GM23248 (cell line): ENCODE measurements at regions not wholly inside any gene's neighbourhood (a gene's known extent, or its start where the extent isn't known, plus 50 kb on each side); places are given as distances from the start of the nearest gene placed in this dataset.
"Not testable (repeated sequence)": the region's sequence is repeated elsewhere in the genome, so short reads cannot be mapped to it uniquely, and the experiment has no call there.

Source experiments
- DNase-seq: peaks from one replicate; pipeline ENCODE4 v3.0.0-alpha.2; 2015
- H2AFZ ChIP-seq: fragments of 200-600 bp; sonication (generic); 2 replicates; pipeline ENCODE4 v1.6.1; 2016; ENCODE audit warnings: antibody characterized with exemption
- H3F3A ChIP-seq: fragments of 200-600 bp; sonication (generic); 2 replicates; pipeline ENCODE4 v1.6.1; 2016; ENCODE audit warnings: mild to moderate bottlenecking, antibody characterized with exemption, mixed run types; ENCODE audit not compliant: insufficient read depth
- H3K27ac ChIP-seq: fragments of 200-600 bp; sonication (generic); 2 replicates; pipeline ENCODE4 v1.5.1; 2016; ENCODE audit warnings: mild to moderate bottlenecking
- H3K27me3 ChIP-seq: fragments of 200-600 bp; sonication (generic); replicated peaks from 2 replicates; pipeline ENCODE4 v1.6.1; 2016; ENCODE audit warnings: mild to moderate bottlenecking; ENCODE audit not compliant: insufficient read depth
- H3K36me3 ChIP-seq: fragments of 200-600 bp; sonication (generic); 2 replicates; pipeline ENCODE4 v1.6.1; 2016; ENCODE audit warnings: low read depth, mild to moderate bottlenecking
- H3K4me1 ChIP-seq: fragments of 200-600 bp; sonication (generic); 2 replicates; pipeline ENCODE4 v1.6.1; 2016; ENCODE audit warnings: mild to moderate bottlenecking; ENCODE audit not compliant: insufficient read depth
- H3K4me2 ChIP-seq: fragments of 200-600 bp; sonication (generic); one replicate; pipeline ENCODE4 v1.6.1; 2016; ENCODE audit warnings: mild to moderate bottlenecking; ENCODE audit not compliant: unreplicated experiment
- H3K4me3 ChIP-seq: fragments of 200-600 bp; sonication (generic); 2 replicates; pipeline ENCODE4 v1.5.1; 2016; ENCODE audit warnings: mild to moderate bottlenecking
- H3K79me2 ChIP-seq: fragments of 200-600 bp; sonication (generic); 2 replicates; pipeline ENCODE4 v1.6.1; 2016; ENCODE audit warnings: mild to moderate bottlenecking; ENCODE audit not compliant: insufficient read depth
- H3K9ac ChIP-seq: fragments of 200-600 bp; sonication (generic); 2 replicates; pipeline ENCODE4 v1.6.1; 2016; ENCODE audit warnings: mild to moderate bottlenecking
- H3K9me2 ChIP-seq: fragments of 200-600 bp; sonication (generic); 2 replicates; pipeline ENCODE4 v1.6.1; 2016; ENCODE audit warnings: mixed run types, mild to moderate bottlenecking, moderate library complexity; ENCODE audit not compliant: insufficient read depth
- H3K9me3 ChIP-seq: fragments of 200-600 bp; sonication (generic); one replicate; pipeline ENCODE4 v1.6.1; 2017; ENCODE audit warnings: low read depth
- H4K20me1 ChIP-seq: fragments of 200-600 bp; sonication (generic); 2 replicates; pipeline ENCODE4 v1.6.0; 2016; ENCODE audit not compliant: insufficient read depth
- EZH2 ChIP-seq: fragments of 200-600 bp; sonication (generic); IDR thresholded peaks from 2 replicates; pipeline ENCODE4 v1.6.1; 2018; ENCODE audit warnings: antibody characterized with exemption, mild to moderate bottlenecking; ENCODE audit not compliant: insufficient read depth, poor library complexity, severe bottlenecking
- EZH2phosphoT487 ChIP-seq: fragments of 200-600 bp; sonication (generic); IDR thresholded peaks from 2 replicates; pipeline ENCODE4 v1.6.1; 2018; ENCODE audit warnings: antibody characterized with exemption, moderate library complexity, mild to moderate bottlenecking, low read depth; ENCODE audit not compliant: insufficient read depth
- WGBS, 2 experiments: methylation state at CpG; one replicate each; pipeline ENCODE4 v1.1.6; 2015 to 2017; ENCODE audit warnings: low lambda C conversion rate in 2 of 2, low coverage in 1 of 2; ENCODE audit errors: missing lambda C conversion rate in 2 of 2; 5-methylcytosine and 5-hydroxymethylcytosine counted together
- in situ Hi-C: fragments of 300-500 bp; cut with MboI; formaldehyde crosslinking; loops from 2 replicates; pipeline ENCODE4 v1.15.0; 2020

DNA sequence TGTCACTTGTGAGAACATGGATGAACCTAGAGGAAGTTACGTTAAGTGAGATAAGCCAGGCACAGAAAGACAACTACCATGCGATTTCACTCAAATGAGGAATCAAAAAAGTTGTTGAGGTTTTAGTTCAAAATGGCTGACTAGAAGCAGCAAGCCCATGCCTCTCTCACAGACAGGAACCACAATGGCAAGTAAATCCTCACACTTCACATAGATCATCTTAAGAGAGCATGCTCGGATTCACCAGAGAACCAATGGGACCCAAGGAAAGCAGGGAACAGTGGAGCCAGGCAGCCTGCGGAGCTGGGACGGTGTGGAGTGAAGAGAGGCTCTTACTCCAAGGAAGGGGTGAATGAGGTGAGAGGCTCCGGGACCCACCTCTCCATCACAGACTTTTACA lies 581.0 kb downstream of the UQCRFS1 start:
- no peak overlapping the region for H3K4me3 ChIP-seq
- in situ Hi-C loops: no loop called here
- H3K9me2 ChIP-seq: no peaks in the 10 kb centered on the region
- no peaks in the 10 kb centered on the region for H3K9me3 ChIP-seq
- no peak overlapping the region for H3K9ac ChIP-seq
- H2AFZ ChIP-seq: no peak overlapping the region
- H3K79me2 ChIP-seq: no peaks in the 10 kb centered on the region
- no peaks in the 10 kb centered on the region for H4K20me1 ChIP-seq
- 37 to 49% methylated on average over 6 of the region's 6 CpGs for WGBS, 2 experiments
- no peaks in the 10 kb centered on the region for H3F3A ChIP-seq
- H3K27ac ChIP-seq: no peak overlapping the region
- no peak overlapping the region for H3K4me2 ChIP-seq
- DNase-seq: no peak
- 0 out of 2 replicates have a peak, but pooled peaks cover 10% of the 10 kb centered on the region for H3K27me3 ChIP-seq
- no peaks in the 10 kb centered on the region for H3K36me3 ChIP-seq
- TF ChIP-seq EZH2 (no peak), EZH2phosphoT487 (no peak)
- H3K4me1 ChIP-seq: no peaks in the 10 kb centered on the region

DNA sequence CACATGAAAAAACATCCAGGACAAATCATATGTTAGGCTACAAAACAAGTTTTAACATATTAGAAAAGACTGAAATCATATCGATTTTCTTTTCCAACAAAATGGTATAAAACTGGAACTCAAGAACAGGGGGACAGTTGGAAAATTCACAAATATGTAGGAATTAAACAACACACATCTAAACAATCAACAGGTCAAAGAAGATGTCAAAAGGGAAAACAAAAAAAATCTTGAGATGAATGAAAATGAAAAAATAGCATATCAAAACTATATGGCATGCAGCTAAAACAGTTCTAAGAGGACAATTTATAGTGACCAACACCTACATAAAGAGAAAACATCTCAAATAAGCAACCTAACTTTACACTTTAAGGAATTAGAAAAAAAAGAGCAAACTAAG lies 585.3 kb downstream of the UQCRFS1 start:
- Histone ChIP-seq H3K4me2 (no peak overlapping the region), H3K4me3 (no peak overlapping the region), H3K79me2 (no peaks in the 10 kb centered on the region), H3K9ac (no peak overlapping the region), H3F3A (no peaks in the 10 kb centered on the region), H3K27me3 (0 out of 2 replicates have a peak, but pooled peaks cover 7% of the 10 kb centered on the region), H3K36me3 (no peaks in the 10 kb centered on the region), H2AFZ (no peak overlapping the region), H3K9me2 (no peaks in the 10 kb centered on the region), H3K9me3 (no peaks in the 10 kb centered on the region), H3K4me1 (no peaks in the 10 kb centered on the region), H4K20me1 (no peaks in the 10 kb centered on the region), H3K27ac (no peak overlapping the region)
- 10% methylated on average over 1 of the region's 1 CpG for WGBS, 2 experiments
- no peak for DNase-seq
- no peak for TF ChIP-seq EZH2phosphoT487
- TF ChIP-seq EZH2: no peak
- in situ Hi-C loops: no loop called here

DNA sequence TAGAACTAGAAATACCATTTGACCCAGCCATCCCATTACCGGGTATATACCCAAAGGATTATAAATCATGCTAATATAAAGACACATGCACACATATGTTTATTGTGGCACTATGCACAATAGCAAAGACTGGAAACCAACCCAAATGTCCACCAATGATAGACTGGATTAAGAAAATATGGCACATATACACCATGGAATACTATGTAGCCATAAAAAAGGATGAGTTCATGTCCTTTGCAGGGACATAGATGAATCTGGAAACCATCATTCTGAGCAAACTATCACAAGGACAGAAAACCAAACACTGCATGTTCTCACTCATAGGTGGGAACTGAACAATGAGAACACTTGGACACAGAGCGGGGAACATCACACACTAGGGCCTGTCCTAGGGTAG lies 586.5 kb downstream of the UQCRFS1 start:
- H3K27me3 ChIP-seq, in situ Hi-C loops: not testable (repeated sequence)
- 40 to 44% methylated on average over 2 of the region's 2 CpGs for WGBS, 2 experiments

DNA sequence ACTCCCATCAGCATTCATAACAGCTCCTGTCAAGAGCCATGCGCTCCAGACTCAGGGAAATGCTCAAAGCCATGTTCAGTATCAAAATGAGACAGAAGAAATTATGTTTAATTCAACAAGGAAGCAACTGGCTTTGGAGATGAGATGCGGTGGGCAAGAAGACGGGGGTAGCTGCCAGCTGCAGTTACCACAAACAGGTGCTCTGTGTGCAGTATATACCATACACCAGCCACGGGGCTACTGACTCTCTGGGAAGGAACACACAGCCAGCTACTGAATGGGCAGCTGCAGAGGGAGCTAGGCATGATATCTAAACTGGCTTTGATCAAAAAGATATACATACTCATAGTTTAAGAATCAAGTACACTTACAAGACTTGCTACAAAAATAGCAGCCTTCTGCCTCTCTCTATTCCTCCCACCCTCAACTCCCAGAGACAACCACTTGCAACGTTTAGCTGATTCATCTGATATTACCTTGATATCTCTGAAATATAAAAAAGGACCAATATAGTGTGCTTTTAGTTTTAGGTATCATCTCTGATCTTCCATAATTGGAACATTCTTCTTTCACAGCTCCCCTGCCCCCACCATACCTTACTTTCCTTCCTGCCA lies 593.0 kb downstream of the UQCRFS1 start:
- TF ChIP-seq EZH2phosphoT487 (no peak), EZH2 (no peak)
- Histone ChIP-seq H3F3A (no peaks in the 10 kb centered on the region), H3K27ac (no peak overlapping the region), H4K20me1 (no peaks in the 10 kb centered on the region), H3K36me3 (no peaks in the 10 kb centered on the region), H3K27me3 (no peaks in the 10 kb centered on the region), H3K9me3 (no peaks in the 10 kb centered on the region), H3K4me3 (no peak overlapping the region), H3K9me2 (no peaks in the 10 kb centered on the region), H3K79me2 (no peaks in the 10 kb centered on the region), H3K4me2 (no peak overlapping the region), H3K9ac (no peak overlapping the region), H2AFZ (no peak overlapping the region), H3K4me1 (no peaks in the 10 kb centered on the region)
- in situ Hi-C loops: no loop called here
- no peak for DNase-seq
- 28 to 32% methylated on average over 5 of the region's 5 CpGs for WGBS, 2 experiments

More for the DNA sequence above, 586.5 kb downstream of the UQCRFS1 start:
- H3K9ac ChIP-seq, H3K4me1 ChIP-seq, H3K27ac ChIP-seq, H3K36me3 ChIP-seq, DNase-seq, H4K20me1 ChIP-seq, H3K79me2 ChIP-seq, H3K9me3 ChIP-seq, H3K9me2 ChIP-seq, H2AFZ ChIP-seq, H3F3A ChIP-seq, H3K4me2 ChIP-seq, H3K4me3 ChIP-seq: not testable (repeated sequence)

DNA sequence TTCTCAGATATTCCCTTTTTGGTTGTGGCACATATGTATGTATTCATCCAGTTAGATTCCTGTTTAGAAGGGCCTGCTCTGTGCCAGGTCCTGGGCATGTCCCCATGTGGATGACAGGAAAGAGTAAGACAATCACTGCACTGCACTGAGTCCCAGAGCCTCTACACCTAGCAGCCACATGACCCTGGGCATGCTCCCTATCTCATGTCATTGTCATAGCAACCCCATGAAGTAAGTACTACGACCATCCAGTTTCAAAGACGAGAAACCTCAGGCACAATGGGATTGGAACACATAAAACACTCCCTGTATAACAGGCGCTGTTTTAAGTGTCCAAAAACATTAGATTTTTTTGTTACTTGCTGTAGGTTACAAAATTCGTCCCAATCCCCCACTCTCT lies 594.4 kb downstream of the UQCRFS1 start:
- H3K4me3 ChIP-seq: no peak overlapping the region
- no peak overlapping the region for H3K9ac ChIP-seq
- in situ Hi-C loops: no loop called here
- no peaks in the 10 kb centered on the region for H3K79me2 ChIP-seq
- H3K36me3 ChIP-seq: no peaks in the 10 kb centered on the region
- H2AFZ ChIP-seq: no peak overlapping the region
- H3K27ac ChIP-seq: no peak overlapping the region
- H4K20me1 ChIP-seq: no peaks in the 10 kb centered on the region
- TF ChIP-seq EZH2phosphoT487: no peak
- no peak for TF ChIP-seq EZH2
- no peaks in the 10 kb centered on the region for H3K9me3 ChIP-seq
- WGBS, 2 experiments: 6 to 8% methylated on average over 4 of the region's 4 CpGs
- no peaks in the 10 kb centered on the region for H3K27me3 ChIP-seq
- DNase-seq: no peak
- H3F3A ChIP-seq: no peaks in the 10 kb centered on the region
- no peaks in the 10 kb centered on the region for H3K4me1 ChIP-seq
- H3K9me2 ChIP-seq: no peaks in the 10 kb centered on the region
- no peak overlapping the region for H3K4me2 ChIP-seq
